GM12875 (cell line): ENCODE measurements at regions not wholly inside any gene's neighbourhood (a gene's known extent, or its start where the extent isn't known, plus 50 kb on each side); places are given as distances from the start of the nearest gene placed in this dataset.

ENCODE experiments used
- H3K4me3 ChIP-seq: one replicate; pipeline ENCODE4 v1.5.1; 2011; ENCODE audit warnings: low read depth, low read length, control low read depth
- CTCF ChIP-seq: IDR thresholded peaks from 2 replicates; pipeline ENCODE4 v1.5.1; 2011; ENCODE audit warnings: low read depth, mild to moderate bottlenecking, control low read depth, inconsistent platforms, low read length, moderate library complexity, borderline replicate concordance; ENCODE audit not compliant: insufficient read depth

GRCh38 chr4:3388471-3389232 is 53.1 kb upstream of the HGFAC start:
- peak overlapping the region; percentile 35 for H3K4me3 ChIP-seq
- TF ChIP-seq CTCF: no peak

DNA sequence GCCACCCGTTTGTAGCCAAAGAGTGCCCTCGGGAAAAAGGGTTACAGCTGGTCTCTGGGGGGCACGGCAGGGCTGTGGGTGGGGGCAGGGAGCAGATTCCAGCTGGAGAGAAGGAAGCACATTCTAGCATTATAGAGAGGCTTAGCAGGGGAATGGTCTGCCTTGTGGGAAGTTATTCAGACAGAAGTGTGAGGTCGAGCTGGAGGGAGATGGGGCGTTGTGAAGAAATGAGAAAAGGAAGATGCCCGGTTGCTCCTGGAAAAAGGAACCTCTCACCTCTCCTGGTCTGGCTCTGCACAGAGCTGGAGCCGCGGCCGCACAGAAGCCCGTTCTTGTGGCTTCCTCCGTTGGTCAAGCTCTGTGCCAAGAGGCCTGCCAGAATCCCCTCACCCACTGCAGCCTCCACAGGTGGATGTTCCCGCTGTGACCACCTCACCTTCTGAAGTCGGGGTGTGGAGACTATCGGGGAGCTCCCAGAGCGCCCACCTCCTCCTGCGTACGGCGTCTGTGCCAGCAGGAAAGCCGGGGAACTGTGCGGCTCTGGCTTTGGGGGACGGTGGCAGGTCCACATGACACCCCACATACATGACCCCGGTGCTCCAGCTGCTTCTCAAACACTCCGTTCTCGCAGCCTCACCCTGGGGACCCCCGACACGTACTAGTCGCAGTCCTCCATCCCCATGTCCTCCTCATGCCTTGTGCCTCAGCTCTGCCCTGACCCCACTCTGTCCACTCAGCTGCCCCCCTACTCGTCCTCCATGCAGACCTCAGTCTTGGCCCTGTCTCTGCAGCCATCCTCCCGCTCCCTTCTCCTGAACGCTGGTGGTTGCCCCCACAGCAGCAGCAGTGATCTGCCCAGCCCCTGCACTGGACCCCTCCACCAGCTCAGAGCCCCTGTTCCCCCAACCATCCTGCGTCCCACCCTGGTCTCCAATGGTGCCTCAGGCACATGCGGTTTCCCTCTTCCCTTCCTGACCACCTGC is 52.2 kb upstream of the HGFAC start:
- TF ChIP-seq CTCF: no peak
- no peak overlapping the region for H3K4me3 ChIP-seq

GRCh38 chr4:3390288-3390811 is 51.4 kb upstream of the HGFAC start:
- H3K4me3 ChIP-seq: no peak overlapping the region
- no peak for TF ChIP-seq CTCF

- no peak for TF ChIP-seq CTCF
Observed at GRCh38 chr4:3391422-3391821, 50.3 kb upstream of the HGFAC start.

More at GRCh38 chr4:3391422-3391821, 50.3 kb upstream of the HGFAC start:
- no peak overlapping the region for H3K4me3 ChIP-seq
